Frontal cortex (tissue), 3 donors: ENCODE measurements at regions not wholly inside any gene's neighbourhood (a gene's known extent, or its start where the extent isn't known, plus 50 kb on each side); places are given as distances from the start of the nearest gene placed in this dataset.

ENCODE experiments used
- DNase-seq, 2 donors: peaks; one replicate each; pipeline ENCODE4 v3.0.0; 2012; ENCODE audit warnings: low spot score in 2 of 2
- FAIRE-seq: peaks from 2 replicates; lab custom pipeline; 2012; peaks lifted over from hg19 to GRCh38; lab: Jason Lieb, UNC
- donor health status: control.
- donor health status: control.
- donor health status: control.

GRCh38 chr1:175866776-175867175, 123.4 kb upstream of the TNR start:
- DNase-seq (no peak), FAIRE-seq (no peak)

GRCh38 chr1:175865041-175865766, 121.8 kb upstream of the TNR start:
- DNase-seq: peak in 1 of 2 donors; percentile 42
- peak; percentile 89 for FAIRE-seq

- FAIRE-seq: no peak
- no peak for DNase-seq
These were observed 121.2 kb upstream of the TNR start for GRCh38 chr1:175864625-175865024.

- FAIRE-seq (no peak), DNase-seq (no peak)
These were observed 120.8 kb upstream of the TNR start for GRCh38 chr1:175864183-175864582.

GRCh38 chr1:175863299-175864050, 120.1 kb upstream of the TNR start:
- FAIRE-seq (no peak), DNase-seq (no peak)

GRCh38 chr1:175862408-175862807, 119.0 kb upstream of the TNR start:
- FAIRE-seq (no peak), DNase-seq (no peak)

- DNase-seq (no peak), FAIRE-seq (no peak)
These were observed 118.4 kb upstream of the TNR start for GRCh38 chr1:175861626-175862367.

GRCh38 chr1:175857756-175858155, 114.4 kb upstream of the TNR start:
- FAIRE-seq (no peak), DNase-seq (no peak)

GRCh38 chr1:175853681-175854080, 110.3 kb upstream of the TNR start:
- no peak for DNase-seq
- no peak for FAIRE-seq

- no peak for FAIRE-seq
These were observed 108.4 kb upstream of the TNR start for GRCh38 chr1:175851749-175852148.

GRCh38 chr1:175848329-175848728, 104.9 kb upstream of the TNR start:
- DNase-seq (no peak), FAIRE-seq (no peak)

More at GRCh38 chr1:175851749-175852148, 108.4 kb upstream of the TNR start:
- no peak for DNase-seq

- FAIRE-seq (no peak), DNase-seq (no peak)
These were observed 102.6 kb upstream of the TNR start for GRCh38 chr1:175845985-175846384.

- DNase-seq: no peak
- no peak for FAIRE-seq
These were observed 101.9 kb upstream of the TNR start for GRCh38 chr1:175845338-175845737.

GRCh38 chr1:175844877-175845276, 101.5 kb upstream of the TNR start:
- no peak for DNase-seq
- no peak for FAIRE-seq

- no peak for FAIRE-seq
- DNase-seq: no peak
These were observed 99.2 kb upstream of the TNR start for GRCh38 chr1:175842550-175842949.

- DNase-seq (no peak), FAIRE-seq (no peak)
These were observed 98.4 kb upstream of the TNR start for GRCh38 chr1:175841738-175842187.

- DNase-seq (no peak), FAIRE-seq (no peak)
These were observed 97.4 kb upstream of the TNR start for GRCh38 chr1:175840787-175841186.

GRCh38 chr1:175839779-175840669, 96.6 kb upstream of the TNR start:
- DNase-seq (no peak), FAIRE-seq (no peak)

- no peak for FAIRE-seq
- no peak for DNase-seq
These were observed 91.2 kb upstream of the TNR start for GRCh38 chr1:175834597-175834996.

GRCh38 chr1:175833951-175834350, 90.6 kb upstream of the TNR start:
- DNase-seq (no peak), FAIRE-seq (no peak)
